GM12872 (cell line): ENCODE measurements at regions not wholly inside any gene's neighbourhood (a gene's known extent, or its start where the extent isn't known, plus 50 kb on each side); places are given as distances from the start of the nearest gene placed in this dataset.

Source experiments
- TF ChIP-seq, protein P1 (sequence below): IDR thresholded peaks from 3 replicates; pipeline ENCODE4 v1.5.1; 2011; ENCODE audit warnings: low read depth, mild to moderate bottlenecking, low read length, moderate library complexity; ENCODE audit not compliant: insufficient read depth

DNA sequence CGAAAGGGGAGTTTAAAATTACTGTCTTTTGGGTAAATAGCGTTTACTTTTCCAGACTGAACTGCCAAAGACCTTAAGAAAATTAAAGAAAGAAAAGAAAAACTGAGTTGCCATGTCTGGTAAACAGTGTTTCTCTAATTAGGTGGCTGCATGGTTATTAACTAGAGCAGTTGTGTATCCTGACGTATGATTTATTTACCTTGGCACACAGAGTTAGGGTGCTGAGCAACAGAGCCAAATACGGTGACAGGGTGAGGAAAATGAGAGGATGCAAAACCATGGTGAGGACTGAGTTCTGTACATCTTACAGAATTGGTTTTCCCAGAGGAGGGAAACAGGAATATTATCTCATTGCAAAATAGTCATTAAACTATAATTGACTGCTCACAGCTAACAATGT is 546.4 kb upstream of the FZD8 start:
- TF ChIP-seq, protein P1, sequence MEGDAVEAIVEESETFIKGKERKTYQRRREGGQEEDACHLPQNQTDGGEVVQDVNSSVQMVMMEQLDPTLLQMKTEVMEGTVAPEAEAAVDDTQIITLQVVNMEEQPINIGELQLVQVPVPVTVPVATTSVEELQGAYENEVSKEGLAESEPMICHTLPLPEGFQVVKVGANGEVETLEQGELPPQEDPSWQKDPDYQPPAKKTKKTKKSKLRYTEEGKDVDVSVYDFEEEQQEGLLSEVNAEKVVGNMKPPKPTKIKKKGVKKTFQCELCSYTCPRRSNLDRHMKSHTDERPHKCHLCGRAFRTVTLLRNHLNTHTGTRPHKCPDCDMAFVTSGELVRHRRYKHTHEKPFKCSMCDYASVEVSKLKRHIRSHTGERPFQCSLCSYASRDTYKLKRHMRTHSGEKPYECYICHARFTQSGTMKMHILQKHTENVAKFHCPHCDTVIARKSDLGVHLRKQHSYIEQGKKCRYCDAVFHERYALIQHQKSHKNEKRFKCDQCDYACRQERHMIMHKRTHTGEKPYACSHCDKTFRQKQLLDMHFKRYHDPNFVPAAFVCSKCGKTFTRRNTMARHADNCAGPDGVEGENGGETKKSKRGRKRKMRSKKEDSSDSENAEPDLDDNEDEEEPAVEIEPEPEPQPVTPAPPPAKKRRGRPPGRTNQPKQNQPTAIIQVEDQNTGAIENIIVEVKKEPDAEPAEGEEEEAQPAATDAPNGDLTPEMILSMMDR = no peak

GRCh38 chr10:36188080-36188453 is 546.0 kb upstream of the FZD8 start:
- TF ChIP-seq, protein P1 = no peak

DNA sequence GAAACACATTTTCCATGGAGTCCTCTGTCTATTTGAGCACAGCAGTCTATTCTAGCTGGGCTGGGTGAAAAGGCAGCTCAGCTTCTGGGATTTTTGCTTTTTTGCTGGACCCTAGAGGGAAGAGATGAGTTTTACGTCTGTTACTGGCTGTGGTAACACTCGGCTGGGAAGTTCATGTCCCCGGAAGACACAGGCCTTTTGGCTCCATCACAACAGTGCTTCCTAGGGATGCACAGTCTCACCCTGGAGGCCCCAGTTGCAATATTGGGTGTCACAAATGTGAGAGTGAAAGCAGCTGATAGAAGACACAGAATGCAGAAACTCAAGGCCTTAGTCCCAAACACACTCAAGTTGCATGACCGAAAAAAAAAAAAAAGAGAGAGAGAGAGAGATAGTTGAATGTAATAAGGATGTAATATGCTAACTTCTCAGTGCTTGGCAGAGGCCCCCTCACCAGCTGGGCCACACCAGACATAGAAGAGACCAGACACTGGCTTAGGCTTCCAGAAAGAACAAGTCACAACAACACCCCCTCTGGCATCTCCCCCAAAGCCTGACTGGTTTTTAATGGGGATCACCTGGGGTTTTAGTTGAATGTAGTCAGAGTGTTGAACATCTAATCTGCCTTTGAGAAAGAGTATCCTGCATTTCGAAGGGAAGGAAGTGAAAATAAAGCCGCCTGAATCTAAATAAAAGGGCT is 545.4 kb upstream of the FZD8 start:
- TF ChIP-seq, protein P1 = no peak

DNA sequence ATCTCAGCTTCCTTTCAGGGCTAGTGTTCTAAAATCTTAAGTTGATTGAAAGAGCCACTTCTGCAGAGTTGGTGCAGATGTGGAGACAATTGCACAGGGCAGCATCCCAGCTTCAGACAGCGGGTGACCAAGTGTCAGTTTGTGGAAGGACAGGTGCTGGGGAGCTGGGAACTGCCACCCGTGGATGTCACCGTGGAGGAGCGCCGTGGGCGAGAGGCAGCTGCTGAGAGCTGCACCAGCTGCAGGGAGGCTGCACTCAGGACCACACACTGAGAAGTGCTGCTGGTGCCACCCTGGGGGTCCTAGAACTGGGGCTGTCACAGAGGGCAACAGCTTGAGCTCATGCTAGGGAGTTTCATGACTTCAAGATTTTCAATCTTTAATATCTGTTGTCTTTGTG is 543.0 kb upstream of the FZD8 start:
- TF ChIP-seq, protein P1 = no peak

DNA sequence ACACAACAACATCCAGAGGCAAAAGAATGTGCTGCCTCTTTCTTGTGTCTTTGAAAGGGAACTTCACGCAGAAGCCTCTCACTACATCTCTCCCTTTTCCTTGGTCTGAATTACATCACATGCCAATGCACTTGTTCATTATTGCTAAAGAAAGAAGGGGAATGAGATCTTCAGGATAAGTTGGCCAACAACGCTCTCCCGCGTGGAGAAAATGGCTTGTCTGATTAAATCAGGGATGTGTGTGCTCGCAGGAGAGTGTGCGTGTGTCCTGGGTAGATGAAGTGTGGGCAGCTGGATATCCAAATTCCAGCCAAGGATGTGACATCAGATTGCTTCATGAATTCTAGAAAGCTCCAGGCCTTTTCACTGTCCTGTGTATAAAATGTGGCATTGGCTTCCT is 541.6 kb upstream of the FZD8 start:
- TF ChIP-seq, protein P1 = no peak

GRCh38 chr10:36183056-36183455 is 541.0 kb upstream of the FZD8 start:
- TF ChIP-seq, protein P1 = no peak

DNA sequence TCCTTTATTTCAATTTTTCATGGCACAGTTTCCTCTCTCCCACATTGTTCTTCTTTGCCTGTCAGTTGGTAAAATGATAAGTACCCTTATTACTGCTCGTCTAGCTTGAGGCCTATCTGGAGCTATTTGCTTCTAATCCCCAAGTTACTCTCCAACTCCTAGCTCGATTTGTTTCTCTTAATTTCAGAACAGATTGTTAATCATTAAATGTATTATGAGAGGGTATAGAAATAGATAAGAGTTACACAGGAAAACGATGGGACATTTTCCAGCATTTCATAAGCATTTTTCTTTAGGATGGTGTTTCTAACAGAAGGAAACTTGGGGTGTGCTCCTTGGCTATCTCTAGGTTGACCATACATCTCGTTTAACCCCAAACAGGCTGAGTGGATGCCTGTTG is 540.5 kb upstream of the FZD8 start:
- TF ChIP-seq, protein P1 = no peak
